Body of pancreas (tissue), 4 donors: ENCODE measurements at regions not wholly inside any gene's neighbourhood (a gene's known extent, or its start where the extent isn't known, plus 50 kb on each side); places are given as distances from the start of the nearest gene placed in this dataset.

ENCODE experiments used
- ATAC-seq: fragments of 150-250 bp; one replicate; pipeline ENCODE4 v1.9.1; 2016
- DNase-seq, 4 donors: peaks; one replicate each; pipeline ENCODE4 v3.0.0-alpha.2; 2019
- H3K27ac ChIP-seq, 4 donors: fragments of 200-600 bp; sonication (generic); 1 replicate in 3 of 4; 2 replicates in 1 of 4; pipeline versions ENCODE4 v1.5.1 to v1.6.1; 2016 to 2019; ENCODE audit warnings: mild to moderate bottlenecking in 1 of 4, mixed read lengths in 1 of 4, moderate library complexity in 1 of 4
- H3K27me3 ChIP-seq, 2 donors: fragments of 200-600 bp; sonication (generic); one replicate each; pipeline ENCODE4 v1.6.0; 2016; ENCODE audit warnings: mild to moderate bottlenecking in 1 of 2
- H3K36me3 ChIP-seq, 2 donors: fragments of 200-600 bp; sonication (generic); replicated peaks in 1 of 2; 2 replicates each; pipeline ENCODE4 v1.5.1; 2016; ENCODE audit warnings: low read depth in 2 of 2; ENCODE audit not compliant: insufficient read depth in 1 of 2
- H3K4me1 ChIP-seq: fragments of 200-600 bp; sonication (generic); one replicate; pipeline ENCODE4 v1.6.0; 2016
- H3K4me3 ChIP-seq, 2 donors: fragments of 200-600 bp; sonication (generic); 1 replicate in 1 of 2; 2 replicates in 1 of 2; pipeline ENCODE4 v1.5.1; 2016 to 2019
- H3K9me3 ChIP-seq, 3 donors: fragments of 200-600 bp; sonication (generic); 1 replicate in 2 of 3; 2 replicates in 1 of 3; pipeline ENCODE4 v1.5.1; 2016
- POLR2A ChIP-seq, 3 donors: fragments of 450-650 bp; IDR thresholded peaks; one replicate each; pipeline ENCODE4 v1.6.1; 2016; ENCODE audit warnings: antibody characterized with exemption in 3 of 3, mild to moderate bottlenecking in 2 of 3
- WGBS, 2 donors: methylation state at CpG; one replicate each; pipeline ENCODE4 v1.1.5; 2017; 5-methylcytosine and 5-hydroxymethylcytosine counted together
- intact Hi-C: fragments of 100-400 bp; cut with DNase I; formaldehyde crosslinking; loops from one replicate; pipeline ENCODE4 v1.15.1; 2023
- TF ChIP-seq, protein P1 (sequence below), 7 experiments: fragments of 450-650 bp in 4 of 7; fragments of 200-600 bp in 3 of 7; sonication (generic) in 3 of 7; IDR thresholded peaks; one replicate each; pipeline ENCODE4 v1.5.1; 2016 to 2019; ENCODE audit warnings: antibody characterized with exemption in 7 of 7

DNA sequence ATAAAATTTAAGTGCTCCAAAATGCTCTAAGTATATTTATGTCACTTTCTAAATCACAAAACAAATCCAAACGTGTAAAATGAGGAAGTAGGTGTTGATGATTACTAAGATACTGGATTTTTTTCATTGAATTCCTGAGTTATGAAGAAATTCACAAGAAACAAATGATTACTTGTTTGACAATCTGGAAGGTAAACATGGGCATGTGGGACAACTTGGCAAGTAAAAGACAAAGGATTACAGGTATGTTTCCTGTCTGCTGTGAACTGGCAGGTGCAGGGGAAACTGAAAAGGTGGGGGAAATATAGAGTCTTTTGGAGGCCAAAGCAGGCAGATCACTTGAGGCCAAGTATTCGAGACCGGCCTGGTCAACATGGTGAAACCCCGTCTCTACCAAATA, 252.7 kb upstream of the AZI2 start:
- 37 to 49% methylated on average over 4 of the region's 4 CpGs for WGBS, 2 donors
- peak in 2 of 4 donors; percentile 9 to 31 for DNase-seq
- Histone ChIP-seq H3K4me1 (peaks cover 10% of the 10 kb centered on the region), H3K36me3 (no peaks in the 10 kb centered on the region), H3K27ac (peak overlapping the region in 3 of 4 donors; percentile 38 to 41 (median 39)), H3K27me3 (no peaks in the 10 kb centered on the region), H3K9me3 (no peaks in the 10 kb centered on the region), H3K4me3 (no peak overlapping the region)
- TF ChIP-seq, protein P1, sequence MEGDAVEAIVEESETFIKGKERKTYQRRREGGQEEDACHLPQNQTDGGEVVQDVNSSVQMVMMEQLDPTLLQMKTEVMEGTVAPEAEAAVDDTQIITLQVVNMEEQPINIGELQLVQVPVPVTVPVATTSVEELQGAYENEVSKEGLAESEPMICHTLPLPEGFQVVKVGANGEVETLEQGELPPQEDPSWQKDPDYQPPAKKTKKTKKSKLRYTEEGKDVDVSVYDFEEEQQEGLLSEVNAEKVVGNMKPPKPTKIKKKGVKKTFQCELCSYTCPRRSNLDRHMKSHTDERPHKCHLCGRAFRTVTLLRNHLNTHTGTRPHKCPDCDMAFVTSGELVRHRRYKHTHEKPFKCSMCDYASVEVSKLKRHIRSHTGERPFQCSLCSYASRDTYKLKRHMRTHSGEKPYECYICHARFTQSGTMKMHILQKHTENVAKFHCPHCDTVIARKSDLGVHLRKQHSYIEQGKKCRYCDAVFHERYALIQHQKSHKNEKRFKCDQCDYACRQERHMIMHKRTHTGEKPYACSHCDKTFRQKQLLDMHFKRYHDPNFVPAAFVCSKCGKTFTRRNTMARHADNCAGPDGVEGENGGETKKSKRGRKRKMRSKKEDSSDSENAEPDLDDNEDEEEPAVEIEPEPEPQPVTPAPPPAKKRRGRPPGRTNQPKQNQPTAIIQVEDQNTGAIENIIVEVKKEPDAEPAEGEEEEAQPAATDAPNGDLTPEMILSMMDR (IDR thresholded peaks at IDR 0.05), result no peak
- no peak for TF ChIP-seq POLR2A (IDR thresholded peaks at IDR 0.05)
- intact Hi-C loops, result no loop called here
- peak; percentile 84 for ATAC-seq

GRCh38 chr3:28606283-28606682, 257.7 kb upstream of the AZI2 start:
- intact Hi-C loops, result no loop called here

DNA sequence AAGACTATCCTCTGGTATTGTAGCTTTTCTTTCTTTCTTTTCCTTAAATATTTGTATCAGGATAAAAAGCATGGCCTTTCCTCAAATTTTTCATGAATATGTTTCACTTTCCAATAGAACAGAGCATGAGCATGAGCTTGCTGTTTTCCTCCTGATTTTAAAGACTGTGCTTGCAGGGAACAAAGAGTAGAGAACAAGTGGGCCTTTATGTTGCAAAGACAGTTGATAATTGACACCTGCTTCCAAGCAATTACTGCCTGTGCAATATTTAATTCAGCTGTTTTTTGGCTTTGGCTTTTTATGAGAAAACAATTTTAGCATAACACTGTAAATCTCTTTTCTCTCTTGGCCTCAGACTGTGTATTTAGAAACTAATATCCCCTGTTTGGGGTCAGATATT, 263.6 kb upstream of the AZI2 start:
- H3K36me3 ChIP-seq, result no peaks in the 10 kb centered on the region
- intact Hi-C loops, result no loop called here
- DNase-seq, result no peak
- ATAC-seq, result no peak
- H3K9me3 ChIP-seq, result no peaks in the 10 kb centered on the region
- H3K27me3 ChIP-seq, result no peaks in the 10 kb centered on the region
- no peaks in the 10 kb centered on the region for H3K4me1 ChIP-seq
- TF ChIP-seq POLR2A (IDR thresholded peaks at IDR 0.05), result no peak
- TF ChIP-seq, protein P1 (IDR thresholded peaks at IDR 0.05), result no peak
- no peak overlapping the region for H3K27ac ChIP-seq
- no peak overlapping the region for H3K4me3 ChIP-seq

More at GRCh38 chr3:28606283-28606682, 257.7 kb upstream of the AZI2 start:
- no peak for DNase-seq
- TF ChIP-seq, protein P1 (IDR thresholded peaks at IDR 0.05), result no peak
- TF ChIP-seq POLR2A (IDR thresholded peaks at IDR 0.05), result no peak
- Histone ChIP-seq H3K36me3 (no peaks in the 10 kb centered on the region), H3K9me3 (no peaks in the 10 kb centered on the region), H3K4me1 (peaks cover 6% of the 10 kb centered on the region), H3K27ac (no peak overlapping the region), H3K27me3 (no peaks in the 10 kb centered on the region), H3K4me3 (no peak overlapping the region)
- no peak for ATAC-seq
- WGBS, 2 donors, result 49 to 52% methylated on average over 2 of the region's 2 CpGs

DNA sequence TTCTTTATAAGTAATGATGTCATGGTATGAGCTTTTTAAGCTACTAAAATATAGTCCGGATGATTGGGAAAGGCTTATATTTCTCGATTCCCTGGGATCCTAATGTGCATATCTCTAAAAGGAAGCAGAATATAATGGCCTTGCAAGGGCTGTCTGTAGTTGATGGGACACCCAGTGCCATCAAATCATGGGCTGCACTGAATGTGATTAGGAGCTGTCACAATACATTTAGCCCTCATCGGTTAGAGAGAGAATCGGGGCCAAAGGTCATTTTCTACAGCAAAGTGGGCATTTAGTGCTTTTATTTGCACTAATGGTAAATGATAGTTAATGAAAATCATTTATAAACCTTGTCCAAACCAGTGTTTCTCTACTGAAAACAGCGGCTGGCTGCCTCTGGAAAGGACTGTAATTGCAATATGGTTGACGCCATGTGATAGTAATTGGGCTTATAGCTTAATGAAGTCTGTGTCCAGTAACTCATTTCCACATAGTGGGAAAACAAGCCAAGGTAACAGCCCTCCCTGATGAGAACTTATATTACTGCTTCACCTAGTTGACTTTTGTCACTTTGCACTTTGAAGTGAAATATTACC, 265.0 kb upstream of the AZI2 start:
- H3K36me3 ChIP-seq, result no peaks in the 10 kb centered on the region
- no peaks in the 10 kb centered on the region for H3K27me3 ChIP-seq
- H3K27ac ChIP-seq, result no peak overlapping the region
- 83 to 85% methylated on average over 6 of the region's 6 CpGs for WGBS, 2 donors
- DNase-seq (no peak), ATAC-seq (no peak)
- no peak for TF ChIP-seq POLR2A (IDR thresholded peaks at IDR 0.05)
- TF ChIP-seq, protein P1 (IDR thresholded peaks at IDR 0.05), result no peak
- H3K4me1 ChIP-seq, result no peaks in the 10 kb centered on the region
- no peaks in the 10 kb centered on the region for H3K9me3 ChIP-seq
- no peak overlapping the region for H3K4me3 ChIP-seq
- intact Hi-C loops, result no loop called here

DNA sequence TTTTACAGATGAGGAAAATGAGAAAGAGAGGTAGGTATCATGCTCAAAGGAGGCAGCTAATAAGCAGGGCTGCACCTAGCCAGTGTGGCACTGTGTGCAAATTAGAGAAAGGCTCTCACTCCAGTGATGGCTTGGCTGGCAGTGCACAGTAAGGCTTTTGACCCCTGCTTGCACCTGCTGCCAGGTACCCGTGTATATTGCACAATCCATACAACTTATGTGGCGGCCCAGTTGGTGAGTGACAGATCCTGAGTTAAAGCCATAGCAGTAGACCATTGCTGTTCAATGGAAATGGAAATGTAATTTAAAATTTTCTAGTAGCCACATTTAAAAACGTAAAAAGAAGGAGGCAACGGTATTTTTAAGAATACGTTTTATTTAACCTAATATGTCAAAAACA, 266.4 kb upstream of the AZI2 start:
- WGBS, 2 donors, result 80 to 81% methylated on average over 5 of the region's 5 CpGs
- DNase-seq (no peak), ATAC-seq (no peak)
- intact Hi-C loops, result no loop called here
- H3K4me1 ChIP-seq, result no peaks in the 10 kb centered on the region
- TF ChIP-seq POLR2A (IDR thresholded peaks at IDR 0.05), result no peak
- TF ChIP-seq, protein P1 (IDR thresholded peaks at IDR 0.05), result no peak
- no peak overlapping the region for H3K27ac ChIP-seq
- no peaks in the 10 kb centered on the region for H3K27me3 ChIP-seq
- H3K36me3 ChIP-seq, result no peaks in the 10 kb centered on the region
- no peaks in the 10 kb centered on the region for H3K9me3 ChIP-seq
- H3K4me3 ChIP-seq, result no peak overlapping the region
